ENCODE measurements at regions not wholly inside any gene's neighbourhood (a gene's known extent, or its start where the extent isn't known, plus 50 kb on each side); places are given as distances from the start of the nearest gene placed in this dataset.

GRCh38 chr1:203934027-203934426, 72.6 kb downstream of the SNRPE start:
- H3K36me3 Mint-ChIP-seq (ENCODE audit: low read depth): no peaks in the 10 kb centered on the region
- no peak overlapping the region for H3K4me3 Mint-ChIP-seq
- H3K9me3 Mint-ChIP-seq: no peaks in the 10 kb centered on the region
- intact Hi-C loops (cut with micrococcal nuclease): no loop called here
- no peak for TF ChIP-seq CTCF (IDR thresholded peaks at IDR 0.05)
- H3K27me3 Mint-ChIP-seq: peaks cover 7% of the 10 kb centered on the region
- H3K4me1 Mint-ChIP-seq (ENCODE audit: low read depth): no peaks in the 10 kb centered on the region
- DNase-seq (no peak), ATAC-seq (no peak)
- ChIA-PET POLR2A (interaction anchor here (0.5 to 0.6 kb wide), 2 partner anchors 449 to 1691 kb away, joined by 3 read pairs; no protein-coding TSS in a partner anchor), CTCF (interaction anchor here (1.4 kb wide), 1 partner anchor 14 kb away, joined by 3 read pairs; no protein-coding TSS in a partner anchor)
- H3K27ac Mint-ChIP-seq: no peak overlapping the region

DNA sequence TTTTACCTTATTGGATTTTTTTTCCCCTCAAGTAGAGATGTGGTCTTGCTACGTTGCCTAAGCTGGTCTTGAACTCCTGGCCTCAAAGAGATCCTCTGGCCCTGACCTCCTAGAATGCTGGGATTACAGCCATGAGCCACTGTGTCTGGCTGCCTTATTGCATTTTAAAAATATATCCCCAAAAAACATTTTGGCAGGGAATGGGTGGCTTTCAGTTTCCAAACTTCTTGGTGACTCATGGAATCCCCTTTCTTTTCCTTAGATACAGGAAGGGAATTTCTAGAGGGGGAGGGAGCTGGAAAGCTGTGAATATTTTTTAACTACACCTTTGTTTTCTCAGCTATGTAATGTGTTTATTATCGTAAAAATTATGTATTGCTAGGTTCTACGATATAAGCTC, 73.3 kb downstream of the SNRPE start:
- no peak for DNase-seq
- intact Hi-C loops (cut with micrococcal nuclease): no loop called here
- TF ChIP-seq CTCF (IDR thresholded peaks at IDR 0.05): no peak
- ATAC-seq: no peak
- POLR2A ChIA-PET: interaction anchor here (0.6 kb wide), 1 partner anchor 448 kb away, joined by 3 read pairs; no protein-coding TSS in a partner anchor
- Mint-ChIP-seq H3K9me3 (no peaks in the 10 kb centered on the region), H3K36me3 (ENCODE audit: low read depth) (no peaks in the 10 kb centered on the region), H3K4me3 (no peak overlapping the region), H3K27ac (no peak overlapping the region), H3K4me1 (ENCODE audit: low read depth) (no peaks in the 10 kb centered on the region), H3K27me3 (peaks cover 6% of the 10 kb centered on the region)
- CTCF ChIA-PET: interaction anchor here (1.4 kb wide), 1 partner anchor 13 kb away, joined by 3 read pairs; no protein-coding TSS in a partner anchor

DNA sequence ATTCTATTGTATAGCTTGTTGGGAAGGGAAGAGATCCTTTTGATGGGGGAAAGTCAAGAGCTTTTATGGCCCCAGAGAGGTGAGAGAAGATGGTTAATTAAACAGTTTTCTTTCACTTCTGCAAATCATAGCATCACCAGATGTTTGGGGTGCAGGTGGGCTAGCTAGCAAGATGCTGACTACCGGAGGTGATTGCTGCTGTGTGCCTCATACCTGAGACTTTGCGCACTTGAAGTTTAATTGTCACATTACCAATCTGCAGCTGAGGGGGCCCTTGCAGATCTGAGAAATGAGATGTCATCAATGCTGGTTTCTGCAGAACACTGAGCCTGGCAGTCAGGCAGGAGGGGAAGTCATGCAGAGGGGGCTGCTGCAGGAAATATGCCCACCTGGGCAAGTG, 73.9 kb downstream of the SNRPE start:
- POLR2A ChIA-PET: no interaction called here
- Mint-ChIP-seq H3K4me1 (ENCODE audit: low read depth) (no peaks in the 10 kb centered on the region), H3K36me3 (ENCODE audit: low read depth) (no peaks in the 10 kb centered on the region), H3K9me3 (no peaks in the 10 kb centered on the region), H3K27me3 (peaks cover 6% of the 10 kb centered on the region), H3K4me3 (no peak overlapping the region), H3K27ac (no peak overlapping the region)
- CTCF ChIA-PET: interaction anchor here (1.4 kb wide), 1 partner anchor 12 kb away, joined by 3 read pairs; no protein-coding TSS in a partner anchor
- intact Hi-C loops (cut with micrococcal nuclease): no loop called here
- no peak for DNase-seq
- no peak for TF ChIP-seq CTCF (IDR thresholded peaks at IDR 0.05)
- ATAC-seq: no peak

DNA sequence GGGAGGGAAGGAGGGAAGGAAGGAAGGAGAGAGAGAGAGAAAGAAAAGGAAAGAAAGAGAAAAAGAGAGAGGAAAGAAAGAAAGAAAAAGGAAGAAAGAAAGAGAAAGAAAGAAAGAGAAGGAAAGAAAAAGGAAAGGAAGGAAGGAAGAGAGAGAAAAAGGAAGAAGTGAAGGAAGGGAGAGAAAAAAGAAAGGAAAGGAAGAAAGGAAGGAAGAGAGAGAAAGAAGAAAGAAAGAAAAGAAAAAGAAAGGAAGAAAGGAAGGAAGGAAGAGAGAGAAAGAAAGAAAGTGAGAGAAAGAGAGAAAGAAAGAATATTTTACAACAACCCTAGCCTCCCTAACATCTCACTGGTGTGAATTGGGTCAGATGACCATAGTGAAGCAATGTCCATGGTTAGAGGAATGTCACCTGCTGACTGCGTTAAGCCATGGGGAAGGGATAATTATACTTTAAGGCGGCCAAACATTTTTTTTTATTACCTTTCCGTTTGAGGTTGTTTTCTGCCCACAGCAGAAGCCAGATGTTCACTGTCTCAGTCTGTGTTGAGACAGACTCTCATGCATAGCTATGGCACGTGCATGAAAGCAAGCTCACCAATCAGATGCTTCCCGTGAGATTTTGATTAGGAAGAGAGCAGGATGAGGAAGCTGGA, 76.4 kb downstream of the SNRPE start:
- peaks cover 9% of the 10 kb centered on the region for H3K27me3 Mint-ChIP-seq
- no peaks in the 10 kb centered on the region for H3K36me3 Mint-ChIP-seq (ENCODE audit: low read depth)
- H3K4me1 Mint-ChIP-seq (ENCODE audit: low read depth): no peaks in the 10 kb centered on the region
- ChIA-PET CTCF (interaction anchor here (0.7 kb wide), 1 partner anchor 192 kb away, joined by 3 read pairs; no protein-coding TSS in a partner anchor), POLR2A (no interaction called here)
- DNase-seq: no peak
- no peaks in the 10 kb centered on the region for H3K9me3 Mint-ChIP-seq
- H3K27ac Mint-ChIP-seq: no peak overlapping the region
- TF ChIP-seq CTCF (IDR thresholded peaks at IDR 0.05): no peak
- intact Hi-C loops (cut with micrococcal nuclease): no loop called here
- no peak overlapping the region for H3K4me3 Mint-ChIP-seq
- no peak for ATAC-seq

GRCh38 chr1:203944651-203945404, 83.4 kb downstream of the SNRPE start:
- no peak overlapping the region for H3K4me3 Mint-ChIP-seq
- intact Hi-C loops (cut with micrococcal nuclease): no loop called here
- POLR2A ChIA-PET: no interaction called here

More at GRCh38 chr1:203944651-203945404, 83.4 kb downstream of the SNRPE start:
- ATAC-seq: no peak
- Mint-ChIP-seq H3K4me1 (ENCODE audit: low read depth) (no peaks in the 10 kb centered on the region), H3K27me3 (peaks cover 5% of the 10 kb centered on the region), H3K9me3 (no peaks in the 10 kb centered on the region), H3K27ac (no peak overlapping the region), H3K36me3 (ENCODE audit: low read depth) (no peaks in the 10 kb centered on the region)
- no peak for TF ChIP-seq CTCF (IDR thresholded peaks at IDR 0.05)
- no peak for DNase-seq
- CTCF ChIA-PET: interaction anchor here (1.7 kb wide), 1 partner anchor 184 kb away, joined by 4 read pairs; no protein-coding TSS in a partner anchor
